GM19468 (cell line): ENCODE measurements at regions not wholly inside any gene's neighbourhood (a gene's known extent, or its start where the extent isn't known, plus 50 kb on each side); places are given as distances from the start of the nearest gene placed in this dataset.

Experiments used
- ATAC-seq: cut with Tn5 transposase; IDR thresholded peaks from one replicate; pipeline ENCODE4 v1.9.1; 2021; ENCODE audit warnings: mild to moderate bottlenecking, moderate library complexity, moderate number of reproducible peaks; ENCODE audit not compliant: unreplicated experiment; ENCODE audit errors: extremely low read depth

DNA sequence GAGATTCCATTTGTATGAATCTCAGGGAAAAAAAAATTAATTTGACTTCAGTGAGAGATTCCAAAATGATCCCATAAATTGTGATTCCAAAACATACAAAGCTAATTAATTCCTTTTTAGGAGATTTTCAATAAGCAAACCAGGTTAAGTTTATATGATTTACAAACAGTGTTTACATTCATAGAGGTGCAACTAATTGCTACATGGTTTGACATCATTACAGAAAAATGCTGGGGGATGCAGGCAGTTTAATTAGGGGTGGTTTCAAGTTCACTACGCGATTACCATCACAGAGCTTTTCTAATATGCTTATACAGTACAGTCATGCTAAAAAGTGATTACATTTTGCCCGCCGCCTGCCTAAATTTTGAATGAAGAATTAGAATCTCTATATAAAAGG, 143.2 kb upstream of the MGMT start:
- ATAC-seq: no peak

DNA sequence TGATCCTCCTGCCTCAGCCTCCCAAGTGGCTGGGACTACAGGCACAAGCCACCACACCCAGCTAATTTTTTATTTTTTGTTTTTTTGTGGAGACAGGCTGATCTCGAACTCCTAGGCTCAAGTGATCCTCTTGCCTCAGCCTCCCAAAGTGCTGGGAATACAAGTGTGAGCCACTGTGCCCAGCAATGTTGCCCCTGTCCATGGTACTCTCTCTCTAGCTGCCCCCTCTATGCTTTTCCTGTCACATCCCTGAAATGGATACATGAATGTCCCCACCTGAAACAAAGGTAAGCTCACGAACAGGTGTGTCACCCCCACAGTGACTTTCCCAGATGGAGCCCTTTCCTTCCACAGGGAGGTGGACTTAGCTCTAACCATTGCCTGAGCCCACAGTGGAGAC, 141.1 kb upstream of the MGMT start:
- no peak for ATAC-seq

DNA sequence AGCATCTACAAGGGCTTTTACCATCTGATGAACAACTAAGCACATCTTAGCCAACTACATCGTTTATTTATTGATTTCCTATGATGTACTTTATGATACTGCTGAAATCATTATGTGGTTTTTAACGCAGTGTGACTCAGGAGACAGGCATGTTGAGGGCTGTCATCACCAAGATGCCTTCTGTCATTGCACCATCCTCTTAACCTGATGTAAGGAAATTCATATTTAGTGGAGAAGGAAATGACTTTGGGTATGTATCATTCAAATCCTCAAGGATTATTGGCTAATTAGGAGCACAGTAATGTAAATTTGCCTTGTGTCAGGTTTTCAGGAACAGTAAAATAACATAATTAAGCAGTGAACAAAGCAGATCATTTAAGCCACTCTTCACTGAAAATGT, 138.5 kb upstream of the MGMT start:
- no peak for ATAC-seq

DNA sequence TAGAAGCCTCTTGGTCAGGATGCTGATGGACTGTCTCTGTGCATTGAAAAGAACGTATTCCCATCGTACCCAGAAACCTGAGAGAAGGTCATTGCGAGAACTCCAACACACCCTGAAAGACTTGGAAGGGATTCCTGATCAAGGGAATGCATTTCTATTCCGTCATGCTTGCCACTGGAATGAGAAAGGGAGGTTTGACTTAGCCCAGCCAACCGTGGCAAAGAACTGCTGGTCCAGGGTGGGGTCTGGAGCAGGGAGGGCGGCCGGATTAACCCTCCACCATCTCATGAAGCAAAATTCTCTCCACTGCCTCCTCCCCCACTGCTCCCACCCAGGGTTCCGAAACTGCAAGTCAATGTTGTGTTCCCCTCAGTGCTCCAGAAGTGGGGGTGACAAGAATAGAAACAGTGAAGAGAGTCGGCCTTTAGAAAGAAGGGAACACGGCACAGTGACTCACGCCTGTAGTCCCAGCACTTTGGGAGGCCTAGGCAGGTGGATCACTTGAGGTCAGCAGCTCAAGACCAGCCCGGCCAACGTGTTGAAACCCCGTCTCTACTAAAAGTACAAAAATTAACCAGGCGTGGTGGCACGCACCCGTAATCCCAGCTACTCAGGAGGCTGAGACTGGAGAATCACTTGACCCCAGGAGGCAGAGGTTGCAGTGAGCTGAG, 137.5 kb upstream of the MGMT start:
- no peak for ATAC-seq

DNA sequence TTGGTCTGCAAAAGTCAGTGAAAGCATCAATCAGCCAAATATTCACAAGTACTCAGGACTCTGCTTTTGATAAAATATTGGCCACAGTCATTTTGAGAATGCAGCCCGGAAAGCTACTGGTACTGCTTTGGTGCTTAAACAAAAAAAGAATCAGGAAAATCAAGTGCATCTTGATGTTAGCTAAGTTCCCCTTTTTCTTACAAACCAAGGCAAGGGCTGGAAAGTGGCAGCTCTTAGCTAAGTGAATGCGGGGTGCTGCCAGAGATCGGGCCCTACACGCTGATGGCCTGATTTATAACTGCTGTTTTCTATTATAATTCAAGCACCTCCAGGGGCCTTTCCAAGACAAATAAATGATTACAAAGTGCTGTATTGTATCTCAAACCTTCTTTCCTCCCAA, 136.8 kb upstream of the MGMT start:
- ATAC-seq: no peak

DNA sequence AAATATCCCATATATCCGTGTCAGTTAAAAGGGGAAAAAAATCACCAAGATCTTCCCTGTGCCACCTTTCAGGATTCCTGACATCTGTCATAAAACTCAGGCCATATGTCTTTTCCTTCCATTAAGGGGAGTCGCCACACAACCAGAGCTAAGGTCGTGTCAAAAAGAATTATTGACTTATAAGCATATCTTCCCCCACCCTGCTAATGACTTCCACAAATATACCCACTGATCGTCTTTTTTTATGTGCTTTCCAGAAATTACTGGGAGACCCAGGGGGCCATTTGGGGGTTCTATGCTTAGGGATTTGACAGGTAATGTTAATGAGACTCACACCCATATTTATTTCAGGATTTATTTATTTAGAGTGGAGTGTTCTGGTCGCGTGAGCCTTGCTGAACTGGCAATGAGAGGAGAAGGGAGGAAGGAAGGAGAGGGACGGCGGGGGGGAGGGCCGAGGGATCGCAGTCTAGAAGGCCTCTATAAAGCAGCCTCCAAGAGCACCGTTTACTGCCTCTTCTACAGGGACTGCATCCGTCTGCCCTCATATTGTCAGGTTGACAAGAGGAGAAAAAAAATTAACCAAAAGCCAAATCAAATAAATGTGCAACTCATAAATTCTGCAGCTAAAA, 135.7 kb upstream of the MGMT start:
- no peak for ATAC-seq

DNA sequence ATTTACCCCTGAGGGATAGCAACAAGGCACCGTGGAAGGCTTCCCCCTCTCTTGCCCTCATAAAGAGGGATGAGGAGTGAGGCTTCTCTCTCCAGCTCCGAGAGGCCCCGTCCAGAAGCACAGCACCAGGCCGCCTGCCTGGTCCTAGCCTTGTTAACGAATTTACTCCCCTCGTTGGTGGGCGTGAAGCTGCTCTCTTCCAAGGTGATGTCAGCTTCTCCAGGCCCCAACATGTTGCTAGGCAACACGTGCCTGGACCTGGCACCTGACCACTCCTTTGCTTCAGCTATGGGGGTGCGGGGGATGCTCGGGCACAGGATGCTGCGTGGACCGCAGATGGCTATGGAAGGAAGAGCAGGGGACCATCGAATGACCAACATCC, 135.2 kb upstream of the MGMT start:
- no peak for ATAC-seq

DNA sequence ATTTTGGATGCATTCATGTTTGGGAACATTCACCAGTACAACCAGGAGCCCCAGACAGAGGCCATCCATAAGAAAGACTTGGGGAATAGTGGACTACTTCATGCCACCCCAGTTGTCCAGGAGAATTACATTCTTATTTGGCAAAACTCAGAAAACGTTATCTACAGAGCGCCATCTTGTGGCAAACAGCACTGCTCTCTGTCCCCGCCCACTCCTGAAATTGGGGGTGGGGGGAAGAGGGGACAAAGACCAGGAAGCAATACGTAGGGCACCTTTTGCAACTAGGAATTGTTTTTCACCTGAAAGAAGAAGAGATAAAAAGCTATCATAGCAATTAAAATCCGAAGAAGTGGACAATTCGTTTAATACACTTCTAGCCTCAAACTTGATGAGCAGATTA, 134.6 kb upstream of the MGMT start:
- no peak for ATAC-seq

DNA sequence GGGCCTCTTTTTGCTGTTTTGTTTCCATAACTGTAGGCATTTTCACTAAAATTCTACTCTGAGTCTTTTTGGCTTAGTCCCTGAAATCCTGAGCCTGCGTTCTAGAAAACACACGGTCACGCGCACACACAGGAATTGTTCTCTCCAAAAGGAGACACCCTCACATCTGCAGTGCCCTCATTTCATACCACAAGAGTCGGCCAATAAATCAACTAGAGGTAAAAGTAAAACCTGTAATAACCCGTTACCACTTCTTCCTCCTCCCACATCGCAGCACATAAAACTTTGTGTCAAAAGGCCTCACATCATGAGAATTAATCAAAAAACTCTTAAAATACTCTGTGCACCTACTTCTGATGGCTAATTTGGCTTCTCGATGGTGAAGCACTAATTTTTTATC, 133.3 kb upstream of the MGMT start:
- ATAC-seq: no peak

DNA sequence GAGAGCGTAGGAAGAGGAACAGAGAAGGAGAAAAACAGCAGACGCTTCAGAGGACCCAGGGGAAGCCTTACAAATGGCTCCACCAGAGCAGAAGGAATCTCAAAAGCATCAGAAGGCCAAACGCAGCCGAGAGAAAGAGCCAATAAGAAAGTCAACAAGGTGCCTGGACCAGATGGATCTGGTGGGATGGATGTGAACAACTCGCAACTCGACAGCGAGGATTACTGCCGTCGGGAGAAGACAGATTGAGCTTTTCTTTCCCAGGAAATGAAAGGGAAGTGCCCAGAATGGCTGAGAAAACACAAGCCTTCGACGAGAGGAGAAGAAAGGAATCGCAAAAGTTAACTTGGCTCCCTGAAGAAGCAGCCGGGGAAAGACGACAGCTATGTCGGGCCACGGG, 132.8 kb upstream of the MGMT start:
- no peak for ATAC-seq

DNA sequence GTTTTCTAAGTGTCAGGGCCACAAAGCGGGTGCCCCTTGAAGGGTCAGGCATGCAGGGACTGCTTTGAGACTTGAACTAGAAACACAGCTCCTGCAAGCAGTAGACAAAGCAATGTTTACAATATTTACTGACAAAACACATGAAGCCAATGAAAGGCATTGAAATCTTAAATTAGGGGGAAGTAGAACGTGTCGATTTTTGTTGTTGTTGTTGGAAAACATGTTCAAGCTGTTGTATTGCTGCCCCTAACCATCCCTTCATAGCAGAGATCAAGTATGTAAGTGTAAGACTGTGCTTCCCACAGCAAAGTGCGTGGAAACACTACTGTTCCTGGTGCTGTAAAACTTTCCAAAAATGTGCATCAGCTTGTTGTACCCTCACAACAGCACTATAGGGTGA, 131.6 kb upstream of the MGMT start:
- no peak for ATAC-seq

DNA sequence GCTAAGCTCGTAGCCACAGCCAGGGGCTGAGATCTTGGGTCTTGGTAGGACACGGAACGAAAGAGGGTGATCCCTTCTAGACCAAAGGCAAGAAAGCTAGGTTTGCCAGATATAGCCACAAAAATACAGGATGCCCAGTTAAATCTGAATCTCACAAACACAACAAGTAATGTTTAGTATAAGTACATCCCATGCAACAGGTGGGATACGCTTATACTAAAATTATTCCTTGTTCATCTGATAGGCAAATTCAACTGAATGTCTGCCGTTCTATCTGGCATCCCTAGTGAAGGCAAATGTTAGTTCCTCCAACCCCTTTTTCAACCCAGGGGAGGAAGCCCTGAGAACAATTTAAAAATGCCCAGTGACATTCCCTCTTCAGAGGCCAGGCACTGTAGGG, 131.1 kb upstream of the MGMT start:
- ATAC-seq: no peak

DNA sequence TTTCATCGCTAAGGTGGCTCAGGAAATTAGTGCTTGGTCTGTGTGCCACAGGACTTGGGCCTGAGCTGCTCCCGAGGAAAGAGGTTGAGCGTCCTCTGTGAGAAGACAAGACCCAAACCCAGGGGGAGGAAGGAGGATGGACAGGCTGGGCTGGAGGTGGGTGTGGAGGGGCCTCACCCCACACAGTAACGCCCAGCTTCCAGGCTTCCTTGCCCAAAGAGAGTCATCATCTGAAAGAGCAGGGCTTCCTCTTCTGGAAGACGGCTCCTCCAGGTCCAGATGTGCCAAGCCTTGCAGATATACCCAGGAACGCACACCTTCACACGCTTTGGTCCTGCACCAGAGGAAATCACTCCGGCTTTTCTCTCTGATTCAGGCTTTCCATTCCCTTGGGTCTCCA, 127.8 kb upstream of the MGMT start:
- no peak for ATAC-seq

DNA sequence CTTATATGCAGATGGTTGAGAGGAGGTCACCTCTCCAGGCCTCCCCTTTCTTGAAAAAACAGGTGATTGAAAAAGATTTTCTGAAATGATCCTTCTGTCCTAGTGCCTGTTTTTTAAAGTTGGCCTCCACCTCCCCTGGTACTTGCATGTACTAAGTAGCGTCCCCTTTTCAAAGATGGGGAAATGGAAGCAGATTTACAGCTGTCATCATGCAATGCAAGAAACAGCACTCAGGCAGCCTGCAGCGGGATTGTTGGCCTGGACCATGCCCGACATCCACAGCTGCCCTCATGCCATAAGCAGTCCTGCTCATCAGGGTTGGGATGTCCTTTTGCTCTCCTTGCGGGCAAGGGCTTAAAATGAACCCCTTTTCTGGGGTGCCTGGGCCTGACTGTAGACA, 127.2 kb upstream of the MGMT start:
- ATAC-seq: no peak

DNA sequence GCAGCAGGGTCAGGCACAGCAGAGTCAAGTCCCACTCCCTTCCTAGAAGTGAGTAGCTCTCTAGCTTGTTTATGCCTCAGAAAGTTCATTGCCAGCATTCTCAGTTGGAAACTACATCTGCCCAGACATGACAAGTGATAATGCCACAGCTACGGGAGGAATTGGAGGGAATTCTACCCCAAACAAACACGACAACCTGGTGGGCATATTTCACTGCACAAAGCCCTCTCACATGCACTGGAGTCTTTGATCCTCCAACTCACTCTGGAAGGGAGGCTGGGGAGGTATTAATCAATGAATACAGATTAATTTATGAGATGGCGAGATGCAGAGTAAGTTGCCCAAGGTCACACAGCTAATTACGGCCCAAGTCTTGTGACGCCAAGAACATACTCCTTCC, 126.0 kb upstream of the MGMT start:
- ATAC-seq: no peak

DNA sequence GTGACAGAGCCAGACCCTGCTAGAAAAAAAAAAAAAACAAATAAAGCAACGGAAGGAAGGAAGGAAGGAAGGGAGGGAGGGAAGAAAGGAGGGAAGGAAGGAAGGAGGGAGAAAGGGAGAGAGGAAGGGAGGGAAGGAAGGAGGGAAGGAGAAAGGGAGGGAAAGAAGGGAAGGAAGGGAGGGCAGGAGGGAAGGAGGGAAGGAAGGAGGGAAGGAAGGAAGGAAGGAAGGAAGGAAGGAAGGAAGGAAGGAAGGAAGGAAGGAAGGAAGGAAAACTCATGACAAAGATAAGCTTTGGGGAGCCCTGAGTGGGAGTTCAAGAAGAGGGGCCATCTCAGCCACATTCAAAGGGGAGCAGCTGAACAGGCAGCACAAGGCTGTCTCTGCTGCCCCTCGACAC, 124.7 kb upstream of the MGMT start:
- ATAC-seq: no peak

DNA sequence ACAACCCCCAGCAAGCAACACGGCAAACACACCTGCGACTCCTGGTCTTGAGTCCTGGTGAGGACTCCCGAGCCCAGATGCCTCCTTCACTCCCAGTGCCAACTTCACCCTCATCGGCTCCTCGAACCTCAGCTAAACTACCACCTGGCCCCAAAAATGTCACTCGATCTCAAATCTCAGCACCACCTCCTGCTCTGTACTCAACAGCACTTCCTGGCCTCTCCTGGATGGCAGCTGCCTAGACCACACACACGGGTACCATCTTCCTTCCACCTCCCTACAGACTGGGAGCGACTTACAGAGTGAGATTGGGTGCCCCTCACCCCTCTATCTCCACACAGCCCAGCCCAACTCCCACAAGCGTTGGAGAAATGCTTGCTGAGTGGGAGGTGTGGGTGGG, 123.9 kb upstream of the MGMT start:
- no peak for ATAC-seq

DNA sequence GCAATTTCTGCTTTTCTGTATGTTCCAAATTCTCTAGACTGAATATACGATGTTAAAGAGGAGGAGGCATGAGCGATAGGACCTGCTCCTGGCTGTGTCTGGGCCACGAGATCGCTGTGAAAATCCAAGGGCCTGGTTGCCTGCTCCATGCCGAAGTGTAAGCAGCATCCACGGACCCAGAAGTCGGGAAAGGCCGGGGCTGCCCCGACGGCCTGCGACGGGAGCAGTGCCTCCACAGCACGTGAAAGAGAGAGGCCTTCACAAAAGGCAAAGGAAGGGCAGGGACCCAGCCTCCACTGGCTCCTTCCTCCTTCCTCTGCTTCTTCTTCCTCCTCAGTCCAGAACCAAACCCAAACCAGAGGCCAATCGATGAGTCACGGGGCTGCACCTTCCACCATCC, 122.9 kb upstream of the MGMT start:
- no peak for ATAC-seq

DNA sequence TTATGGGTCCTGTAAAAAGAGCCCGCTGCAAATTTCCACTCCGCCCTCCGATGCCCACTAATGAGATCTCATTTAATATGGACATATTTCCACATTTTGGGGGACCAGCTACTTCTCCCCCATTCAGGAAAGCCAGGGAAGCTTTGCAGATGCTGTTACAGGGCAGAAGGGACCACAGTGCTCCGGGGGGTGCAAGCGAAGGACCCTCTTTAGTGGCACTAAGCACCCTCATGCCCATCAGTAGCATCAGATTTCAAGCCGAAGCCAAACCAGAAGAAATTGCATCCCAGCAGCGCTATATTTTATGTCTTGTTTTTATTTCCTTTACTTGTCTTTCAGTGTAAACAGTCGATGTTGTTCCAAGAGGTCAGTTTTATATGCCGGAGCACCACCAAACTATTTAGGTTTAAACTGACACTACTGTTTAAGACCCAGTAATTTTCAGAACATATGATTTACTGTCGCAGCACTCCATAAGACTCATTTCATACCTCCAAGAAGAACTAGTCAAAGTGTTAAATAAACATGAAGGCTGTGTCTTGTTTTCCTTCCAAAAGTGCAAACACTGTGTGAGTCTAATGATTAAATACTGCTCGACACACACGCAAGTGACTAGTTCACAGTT, 122.2 kb upstream of the MGMT start:
- no peak for ATAC-seq

DNA sequence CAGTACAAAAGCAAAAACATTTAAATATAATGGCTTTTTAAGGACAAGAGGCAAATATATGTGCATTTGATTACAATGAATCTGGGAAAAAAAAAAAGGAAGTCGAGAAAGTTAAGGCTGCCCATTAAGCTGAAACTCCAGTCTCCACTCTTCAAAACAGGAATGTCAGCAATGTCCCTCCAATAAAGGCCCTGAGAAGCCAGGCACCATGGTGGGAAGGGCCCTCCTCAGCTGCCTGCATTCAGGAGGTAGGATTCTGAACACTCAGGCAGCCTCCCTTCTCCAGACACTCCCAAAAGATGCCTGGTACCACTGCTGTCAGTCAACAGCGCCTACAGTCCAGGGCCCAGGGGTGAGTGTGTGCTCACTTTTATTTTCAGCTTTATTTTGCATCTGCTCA, 121.3 kb upstream of the MGMT start:
- ATAC-seq: no peak

DNA sequence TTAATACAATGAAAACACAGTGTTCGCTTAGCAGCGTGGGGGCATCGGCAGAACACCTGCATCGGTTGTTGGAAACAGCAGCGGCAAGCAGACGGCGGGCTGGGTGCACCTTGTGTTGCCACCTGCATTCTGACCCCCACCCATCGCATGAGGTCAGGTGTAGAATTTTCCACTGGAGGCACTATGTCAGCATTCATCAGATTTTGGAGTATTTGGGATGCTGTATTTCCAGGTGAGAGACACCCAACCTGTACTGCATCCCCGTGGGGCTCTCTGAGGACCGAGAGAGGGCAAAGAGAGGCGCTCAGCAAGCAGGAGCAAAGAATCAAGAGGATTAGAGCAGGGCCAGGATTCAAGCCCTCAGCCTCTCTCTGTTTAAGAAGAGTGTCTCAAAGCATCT, 116.4 kb upstream of the MGMT start:
- no peak for ATAC-seq

DNA sequence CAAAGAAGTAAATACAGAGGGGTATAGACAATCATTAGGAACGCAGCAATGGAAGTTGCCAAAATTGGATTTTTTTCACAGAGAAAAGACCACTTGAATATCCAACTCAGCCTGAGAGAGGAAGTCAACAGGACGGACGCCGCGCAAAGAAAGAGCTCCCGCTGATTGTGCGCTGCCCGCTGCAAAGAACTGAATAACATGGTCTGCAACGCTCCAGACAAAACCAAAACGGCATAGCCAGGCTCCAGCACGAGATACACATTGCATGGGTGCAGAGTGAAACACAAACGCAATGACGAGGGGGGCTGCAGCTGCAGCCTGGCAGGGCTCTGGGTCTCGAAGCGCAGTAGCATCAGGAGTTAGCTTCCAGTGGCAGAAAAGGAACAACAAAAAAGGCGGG, 113.9 kb upstream of the MGMT start:
- ATAC-seq: no peak
